ENCODE measurements at regions not wholly inside any gene's neighbourhood (a gene's known extent, or its start where the extent isn't known, plus 50 kb on each side); places are given as distances from the start of the nearest gene placed in this dataset.

GRCh38 chr5:167552356-167552755 lies 739.1 kb upstream of the WWC1 start:
- no peak for DNase-seq (ENCODE audit: low read depth in 1 of 2, low spot score in 1 of 2)
- no peak overlapping the region for H3K4me3 ChIP-seq
- peaks cover 15% of the 10 kb centered on the region for H3K27me3 ChIP-seq
- no peak overlapping the region for H3K27ac ChIP-seq
- peaks cover 7% of the 10 kb centered on the region for H3K4me1 ChIP-seq (ENCODE audit: low read depth)
- no peaks in the 10 kb centered on the region for H3K36me3 ChIP-seq
- no peaks in the 10 kb centered on the region for H3K9me3 ChIP-seq (ENCODE audit: low read depth)
- no peak for TF ChIP-seq CTCF (IDR thresholded peaks at IDR 0.05; ENCODE audit: low read depth, low read length)

- H3K27ac ChIP-seq: no peak overlapping the region
- no peak overlapping the region for H3K4me3 ChIP-seq
- DNase-seq (ENCODE audit: low read depth in 1 of 2, low spot score in 1 of 2): no peak
- peaks cover 14% of the 10 kb centered on the region for H3K27me3 ChIP-seq
- no peaks in the 10 kb centered on the region for H3K36me3 ChIP-seq
- H3K9me3 ChIP-seq (ENCODE audit: low read depth): no peaks in the 10 kb centered on the region
- H3K4me1 ChIP-seq (ENCODE audit: low read depth): peaks cover 7% of the 10 kb centered on the region
- no peak for TF ChIP-seq CTCF (IDR thresholded peaks at IDR 0.05; ENCODE audit: low read depth, low read length)
Observed at GRCh38 chr5:167553511-167553910, 737.9 kb upstream of the WWC1 start.

- TF ChIP-seq CTCF (IDR thresholded peaks at IDR 0.05; ENCODE audit: low read depth, low read length): no peak
- DNase-seq (ENCODE audit: low read depth in 1 of 2, low spot score in 1 of 2): no peak
- Histone ChIP-seq H3K4me3 (no peak overlapping the region), H3K9me3 (ENCODE audit: low read depth) (no peaks in the 10 kb centered on the region), H3K27ac (no peak overlapping the region), H3K4me1 (ENCODE audit: low read depth) (peaks cover 7% of the 10 kb centered on the region), H3K27me3 (peaks cover 12% of the 10 kb centered on the region), H3K36me3 (no peaks in the 10 kb centered on the region)
Observed at GRCh38 chr5:167554564-167555290, 736.7 kb upstream of the WWC1 start.

- no peak for TF ChIP-seq CTCF (IDR thresholded peaks at IDR 0.05; ENCODE audit: low read depth, low read length)
- Histone ChIP-seq H3K4me3 (no peak overlapping the region), H3K27ac (no peak overlapping the region), H3K36me3 (no peaks in the 10 kb centered on the region), H3K27me3 (peaks cover 12% of the 10 kb centered on the region), H3K4me1 (ENCODE audit: low read depth) (peaks cover 7% of the 10 kb centered on the region), H3K9me3 (ENCODE audit: low read depth) (no peaks in the 10 kb centered on the region)
- no peak for DNase-seq (ENCODE audit: low read depth in 1 of 2, low spot score in 1 of 2)
Observed at GRCh38 chr5:167555565-167556166, 735.8 kb upstream of the WWC1 start.

- Histone ChIP-seq H3K36me3 (no peaks in the 10 kb centered on the region), H3K9me3 (ENCODE audit: low read depth) (no peaks in the 10 kb centered on the region), H3K27me3 (peaks cover 6% of the 10 kb centered on the region)
Observed at GRCh38 chr5:167557359-167557758, 734.1 kb upstream of the WWC1 start.

More at GRCh38 chr5:167557359-167557758, 734.1 kb upstream of the WWC1 start:
- Histone ChIP-seq H3K4me3 (no peak overlapping the region), H3K27ac (no peak overlapping the region), H3K4me1 (ENCODE audit: low read depth) (peaks cover 7% of the 10 kb centered on the region)
- TF ChIP-seq CTCF (IDR thresholded peaks at IDR 0.05; ENCODE audit: low read depth, low read length): no peak
- DNase-seq (ENCODE audit: low read depth in 1 of 2, low spot score in 1 of 2): peak; percentile 20 to 21

Data from cardiac muscle cell (in vitro differentiated cells and primary cell).